ENCODE measurements at regions not wholly inside any gene's neighbourhood (a gene's known extent, or its start where the extent isn't known, plus 50 kb on each side); places are given as distances from the start of the nearest gene placed in this dataset.
"Not testable (repeated sequence)": the region's sequence is repeated elsewhere in the genome, so short reads cannot be mapped to it uniquely, and the experiment has no call there.

GRCh38 chr11:115630214-115630613, 126.0 kb upstream of the CADM1 start:
- DNase-seq (ENCODE audit: low read depth): no peak

- DNase-seq (ENCODE audit: low read depth): no peak
These were observed 125.3 kb upstream of the CADM1 start for GRCh38 chr11:115629456-115630015.

- DNase-seq (ENCODE audit: low read depth): no peak
These were observed 123.6 kb upstream of the CADM1 start for GRCh38 chr11:115627666-115628460.

GRCh38 chr11:115627071-115627470, 122.9 kb upstream of the CADM1 start:
- DNase-seq (ENCODE audit: low read depth): no peak

GRCh38 chr11:115626414-115626813, 122.2 kb upstream of the CADM1 start:
- no peak for DNase-seq (ENCODE audit: low read depth)

- no peak for DNase-seq (ENCODE audit: low read depth)
These were observed 121.3 kb upstream of the CADM1 start for GRCh38 chr11:115625502-115625901.

GRCh38 chr11:115624065-115624464, 119.8 kb upstream of the CADM1 start:
- DNase-seq (ENCODE audit: low read depth): no peak

GRCh38 chr11:115623021-115623451, 118.8 kb upstream of the CADM1 start:
- no peak for DNase-seq (ENCODE audit: low read depth)

- DNase-seq (ENCODE audit: low read depth): no peak
These were observed 114.2 kb upstream of the CADM1 start for GRCh38 chr11:115618428-115618827.

- DNase-seq (ENCODE audit: low read depth): no peak
These were observed 113.6 kb upstream of the CADM1 start for GRCh38 chr11:115617767-115618166.

GRCh38 chr11:115616971-115617370, 112.8 kb upstream of the CADM1 start:
- DNase-seq (ENCODE audit: low read depth): no peak

GRCh38 chr11:115613986-115614632, 109.9 kb upstream of the CADM1 start:
- no peak for DNase-seq (ENCODE audit: low read depth)

GRCh38 chr11:115613004-115613403, 108.8 kb upstream of the CADM1 start:
- no peak for DNase-seq (ENCODE audit: low read depth)

- DNase-seq (ENCODE audit: low read depth): no peak
These were observed 108.0 kb upstream of the CADM1 start for GRCh38 chr11:115612046-115612730.

GRCh38 chr11:115611343-115611742, 107.1 kb upstream of the CADM1 start:
- DNase-seq (ENCODE audit: low read depth): no peak

- DNase-seq (ENCODE audit: low read depth): no peak
These were observed 106.7 kb upstream of the CADM1 start for GRCh38 chr11:115610908-115611307.

GRCh38 chr11:115610234-115610633, 106.0 kb upstream of the CADM1 start:
- DNase-seq (ENCODE audit: low read depth): not testable (repeated sequence)

GRCh38 chr11:115608976-115609375, 104.8 kb upstream of the CADM1 start:
- DNase-seq (ENCODE audit: low read depth): no peak

GRCh38 chr11:115607621-115608221, 103.5 kb upstream of the CADM1 start:
- no peak for DNase-seq (ENCODE audit: low read depth)

GRCh38 chr11:115606498-115607220, 102.4 kb upstream of the CADM1 start:
- no peak for DNase-seq (ENCODE audit: low read depth)

- no peak for DNase-seq (ENCODE audit: low read depth)
These were observed 101.8 kb upstream of the CADM1 start for GRCh38 chr11:115605871-115606497.

Measured in activated T-cell treated with anti-CD3 and anti-CD28 coated beads for 24 hours (primary cell).